ENCODE measurements at regions not wholly inside any gene's neighbourhood (a gene's known extent, or its start where the extent isn't known, plus 50 kb on each side); places are given as distances from the start of the nearest gene placed in this dataset.

- Histone ChIP-seq H3K4me3 (replicated peaks in 1 of 3; ENCODE audit: insufficient read depth in 1 of 3, low read depth in 1 of 3, low read length in 3 of 3) (no peak overlapping the region), H3K4me1 (ENCODE audit: control insufficient read depth, extremely low read depth, insufficient read depth, low read length) (peaks cover 23% of the 10 kb centered on the region), H2AFZ (ENCODE audit: low read depth, low read length) (no peak overlapping the region), H3K36me3 (ENCODE audit: control insufficient read depth in 2 of 2, extremely low read depth in 1 of 2, insufficient read depth in 2 of 2, low read length in 2 of 2) (no peaks in the 10 kb centered on the region), H4K20me1 (replicated peaks; ENCODE audit: control insufficient read depth, extremely low read depth, insufficient read depth, low read length) (no peaks in the 10 kb centered on the region), H3K79me2 (ENCODE audit: control insufficient read depth, insufficient read depth, low read length) (no peaks in the 10 kb centered on the region), H3K9me1 (replicated peaks; ENCODE audit: control insufficient read depth, extremely low read depth, insufficient read depth, low read length) (no peaks in the 10 kb centered on the region), H3K27me3 (ENCODE audit: control insufficient read depth in 2 of 2, insufficient read depth in 2 of 2, low read length in 2 of 2) (no peaks in the 10 kb centered on the region), H3K4me2 (ENCODE audit: insufficient read depth, low read length) (no peak overlapping the region), H3K9me3 (replicated peaks; ENCODE audit: control insufficient read depth, insufficient read depth, low read length) (no peaks in the 10 kb centered on the region), H3K27ac (ENCODE audit: insufficient read depth, low read depth, low read length) (no peak overlapping the region), H3K9ac (replicated peaks; ENCODE audit: extremely low read depth, insufficient read depth, low read length) (no peak overlapping the region)
- FAIRE-seq (no peak), DNase-seq (ENCODE audit: low read depth, low spot score) (no peak)
- CTCF ChIA-PET = interaction anchor here (1.1 kb wide), 1 partner anchor 11 kb away, joined by 3 read pairs; no protein-coding TSS in a partner anchor
- POLR2A ChIA-PET = no interaction called here
- TF ChIP-seq POLR2AphosphoS5 (IDR thresholded peaks at IDR 0.05; ENCODE audit: insufficient read depth, low read depth, low read length) (no peak), GATA2 (IDR thresholded peaks at IDR 0.05; ENCODE audit: insufficient read depth, insufficient read length, low read depth, low read length) (no peak), MAX (IDR thresholded peaks at IDR 0.05; ENCODE audit: insufficient read depth, insufficient read length) (no peak), CTCF (IDR thresholded peaks at IDR 0.05; ENCODE audit: extremely low read depth in 1 of 2, insufficient read depth in 1 of 2, low read depth in 1 of 2, low read length in 2 of 2) (no peak), FOS (IDR thresholded peaks at IDR 0.05; ENCODE audit: borderline replicate concordance, insufficient read depth, low read length) (no peak), MYC (IDR thresholded peaks at IDR 0.05; ENCODE audit: low read depth, low read length) (no peak), POLR2A (IDR thresholded peaks at IDR 0.05; ENCODE audit: low read depth, low read length) (no peak)
- BruUV-seq (replicated peaks) = no TSS peak
- intact Hi-C loops (cut with micrococcal nuclease) (no loop called here), dilution Hi-C loops (cut with MboI; ENCODE audit: extremely low pct_ligation_motif_present, low sequenced_read_pairs) (no loop called here)
Observed at GRCh38 chr2:150168595-150169236, 318.8 kb downstream of the RND3 start.
